HK-2 (cell line): ENCODE measurements at regions not wholly inside any gene's neighbourhood (a gene's known extent, or its start where the extent isn't known, plus 50 kb on each side); places are given as distances from the start of the nearest gene placed in this dataset.
"Not testable (repeated sequence)": the region's sequence is repeated elsewhere in the genome, so short reads cannot be mapped to it uniquely, and the experiment has no call there.

Experiments used
- DNase-seq: peaks from one replicate; pipeline ENCODE4 v3.0.0-alpha.2; 2018; ENCODE audit not compliant: unreplicated experiment

DNA sequence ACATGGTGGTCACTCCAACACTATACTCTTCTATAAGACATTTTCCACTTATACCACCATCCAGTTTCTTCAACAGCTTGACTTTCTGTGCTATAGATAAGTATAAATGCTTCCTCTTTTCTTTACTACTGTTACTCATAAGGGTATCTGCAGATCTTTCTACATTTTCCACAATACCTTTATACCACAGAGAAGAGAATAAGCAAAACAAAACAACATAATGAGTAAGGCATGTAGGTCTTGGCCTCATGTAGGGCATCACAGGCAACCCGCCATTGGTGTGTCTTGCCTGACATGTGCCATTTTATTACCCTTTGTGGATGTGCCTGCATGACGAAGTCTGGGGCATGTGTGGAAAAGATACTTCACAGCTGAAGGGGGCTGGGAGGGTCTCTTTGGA is 265.3 kb upstream of the STARD13 start:
- no peak for DNase-seq

DNA sequence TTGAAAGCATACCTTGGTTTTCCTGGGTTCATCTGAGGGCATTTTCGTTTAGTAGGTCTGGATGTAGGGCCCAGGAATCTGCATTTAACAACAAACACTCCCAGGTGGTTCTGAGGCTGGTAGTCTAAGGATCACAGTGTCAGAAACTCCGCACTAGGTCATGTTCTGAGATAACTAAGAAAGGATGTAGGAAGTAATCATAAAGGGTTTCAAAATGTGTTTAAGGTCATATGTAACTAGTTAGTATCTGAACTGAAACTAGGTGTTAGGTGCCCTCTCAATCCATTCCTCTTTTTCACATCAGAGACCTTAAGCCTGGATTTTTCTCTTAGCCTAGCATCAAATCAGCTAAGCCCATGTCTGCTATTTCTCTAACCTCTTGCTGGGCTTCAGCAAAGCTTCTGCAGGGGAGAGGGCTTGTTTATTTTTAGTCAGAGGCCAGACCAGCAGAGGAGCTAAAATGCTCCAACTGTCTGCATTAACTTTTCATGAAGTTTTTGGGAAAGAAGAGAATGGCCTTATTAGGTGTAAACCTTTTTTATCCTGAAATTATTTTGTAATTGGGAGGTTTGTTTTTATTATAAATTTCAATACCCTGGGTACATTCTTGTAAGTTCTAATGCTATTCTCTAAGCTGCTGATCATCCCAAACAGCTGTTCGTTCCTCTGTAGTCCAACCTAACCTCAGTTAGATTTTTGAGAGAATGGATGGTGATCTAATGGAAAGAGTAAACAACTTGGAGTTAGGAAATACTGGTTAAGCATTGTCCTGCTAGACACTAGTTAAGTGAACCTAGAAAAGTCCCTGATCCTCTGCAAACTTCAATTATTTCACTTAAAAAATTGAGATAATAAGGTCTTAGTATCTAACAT is 262.8 kb upstream of the RFC3 start:
- no peak for DNase-seq

DNA sequence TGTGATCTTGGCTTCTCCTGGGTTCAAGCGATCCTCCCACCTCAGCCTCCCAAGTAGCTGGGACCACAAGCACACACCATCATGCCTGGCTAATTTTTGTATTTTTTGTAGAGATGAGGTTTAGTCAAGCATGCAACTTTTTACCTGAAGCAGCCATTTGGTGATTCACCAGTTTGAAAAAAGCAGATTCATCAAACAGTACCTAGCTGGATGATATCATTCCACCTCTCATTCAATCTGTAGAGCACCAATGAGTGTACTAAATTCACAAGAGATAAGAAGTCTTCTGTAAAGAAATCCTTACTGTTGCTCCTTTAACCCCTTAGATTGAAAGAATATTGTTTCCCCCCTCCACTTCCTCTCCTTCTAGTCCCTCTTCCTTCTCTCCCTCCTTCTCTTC is 261.1 kb upstream of the RFC3 start:
- DNase-seq = no peak

DNA sequence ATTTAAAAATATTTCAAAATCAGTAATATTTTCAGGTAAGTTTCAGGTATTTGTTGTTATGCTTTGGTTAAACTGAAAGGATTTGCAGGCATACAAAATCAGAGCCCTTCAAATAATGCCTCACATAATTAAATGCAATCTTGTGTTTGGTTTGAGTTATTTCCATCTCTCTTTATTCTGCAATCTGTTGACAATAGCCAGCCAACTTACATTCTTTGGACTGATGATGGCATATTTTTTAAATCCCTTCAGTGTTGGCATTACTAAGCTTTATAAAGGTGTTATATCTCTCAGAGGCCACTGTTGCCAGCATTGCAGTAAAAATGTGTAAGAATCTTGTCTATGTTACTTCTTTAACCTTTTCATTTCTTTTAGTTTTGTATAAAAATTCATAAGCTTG is 257.2 kb upstream of the RFC3 start:
- DNase-seq = no peak

DNA sequence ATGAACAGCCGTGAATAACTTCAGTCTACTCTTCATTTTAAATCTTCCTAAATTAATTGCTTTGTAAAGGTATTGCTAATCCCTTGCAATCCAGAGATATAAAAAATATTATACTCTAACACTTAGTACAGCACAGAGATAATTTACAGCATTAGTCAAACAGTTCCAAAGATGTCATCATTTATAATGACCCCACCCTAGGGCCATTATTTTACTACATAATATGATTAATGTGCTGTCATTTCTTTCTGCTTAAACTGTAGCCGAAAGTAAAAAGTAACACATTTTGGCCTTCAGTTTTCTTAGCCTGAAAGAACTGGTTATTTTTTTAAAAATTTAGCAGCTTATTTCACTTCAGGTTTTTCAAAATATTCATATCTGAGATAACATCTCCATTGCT is 256.3 kb upstream of the RFC3 start:
- DNase-seq = no peak

DNA sequence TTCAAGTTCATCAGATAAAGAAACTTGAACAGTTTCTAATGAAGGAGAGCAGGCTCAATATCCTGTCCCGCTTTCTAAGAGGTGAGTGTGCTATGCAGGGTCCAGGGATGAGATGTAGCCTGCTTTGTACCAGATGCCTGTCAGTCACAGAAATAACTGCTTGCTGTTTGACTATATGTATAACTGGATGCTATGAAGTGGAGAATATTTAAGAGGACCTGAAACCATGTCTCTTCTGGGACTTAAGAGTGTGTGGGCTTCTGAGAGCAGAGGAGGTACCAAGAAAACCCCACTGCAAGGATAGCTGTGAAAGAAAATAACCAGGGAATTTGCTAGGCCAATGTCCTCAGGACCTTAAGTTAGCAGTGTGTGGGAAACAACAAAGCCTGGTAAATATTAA is 246.3 kb upstream of the RFC3 start:
- DNase-seq = no peak

DNA sequence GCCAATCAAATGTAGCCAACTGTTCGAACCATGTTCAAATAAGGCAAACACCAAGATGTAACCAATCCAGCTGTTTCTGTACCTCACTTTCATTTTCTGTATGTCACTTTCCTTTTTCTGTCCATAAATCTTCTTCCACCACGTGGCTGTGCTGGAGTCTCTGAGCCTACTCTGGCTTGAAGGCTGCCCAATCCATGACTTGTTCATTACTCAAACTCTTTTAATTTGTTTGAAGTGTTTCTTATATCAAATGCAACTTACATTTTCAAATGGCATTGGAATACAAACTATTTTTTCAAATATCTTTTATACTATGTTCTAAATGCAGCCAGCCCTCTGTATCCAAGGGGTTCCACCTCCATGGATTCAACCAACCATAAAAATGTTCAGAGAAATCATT is 245.6 kb upstream of the RFC3 start:
- DNase-seq = not testable (repeated sequence)

DNA sequence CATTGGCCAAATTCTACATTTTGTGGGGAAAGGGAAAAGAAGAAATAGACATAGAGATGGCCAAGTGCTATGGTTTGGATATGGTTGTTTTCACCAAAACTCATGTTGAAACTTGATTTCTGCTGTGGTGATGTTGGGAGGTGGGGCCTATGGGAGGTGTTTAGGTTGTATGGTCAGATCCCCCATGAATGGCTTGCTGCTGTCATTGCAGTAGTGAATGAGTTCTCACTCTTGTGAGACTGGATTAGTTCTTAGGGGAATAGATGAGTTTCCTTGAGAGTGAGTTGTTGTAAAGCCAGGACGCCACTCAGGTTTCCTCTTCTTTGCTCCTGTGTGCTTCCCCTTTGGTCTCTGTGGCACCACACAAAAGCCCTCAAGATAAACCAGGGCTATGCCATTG is 242.6 kb upstream of the RFC3 start:
- no peak for DNase-seq

DNA sequence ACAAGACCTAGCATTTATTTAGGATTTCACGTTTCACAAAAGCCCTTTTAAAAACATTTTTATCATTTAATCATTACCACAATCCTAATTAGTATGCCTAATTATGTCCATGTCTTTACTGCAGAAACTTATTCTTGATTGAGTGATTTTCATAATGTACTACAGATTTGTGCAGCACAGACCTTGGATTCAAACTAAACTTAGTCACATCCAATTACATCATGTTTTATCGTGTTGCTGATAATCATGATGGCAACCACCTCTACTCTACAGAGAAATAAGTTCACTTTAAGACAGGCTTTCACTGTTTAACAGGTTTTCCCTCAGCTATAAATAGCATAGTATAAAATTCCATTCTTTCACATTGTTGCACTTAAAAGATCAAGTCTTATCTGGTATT is 240.9 kb upstream of the RFC3 start:
- no peak for DNase-seq

DNA sequence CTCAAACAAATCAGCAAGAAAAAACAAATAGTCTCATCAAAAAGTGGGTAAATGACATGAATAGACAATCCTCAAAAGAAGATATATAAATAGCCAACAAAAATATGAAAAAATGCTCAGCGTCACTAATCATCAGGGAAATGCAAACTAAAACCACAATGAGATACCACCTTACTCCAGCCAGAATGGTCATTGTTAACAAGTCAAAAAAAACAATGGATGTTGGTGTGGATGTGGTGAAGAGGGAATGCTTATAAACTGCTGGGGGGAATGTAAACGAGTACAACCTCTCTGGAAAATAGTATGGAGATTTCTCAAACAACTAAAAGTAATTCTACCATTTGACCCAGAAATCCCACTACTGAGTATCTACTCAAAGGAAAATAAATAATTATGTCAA is 239.2 kb upstream of the RFC3 start:
- no peak for DNase-seq

DNA sequence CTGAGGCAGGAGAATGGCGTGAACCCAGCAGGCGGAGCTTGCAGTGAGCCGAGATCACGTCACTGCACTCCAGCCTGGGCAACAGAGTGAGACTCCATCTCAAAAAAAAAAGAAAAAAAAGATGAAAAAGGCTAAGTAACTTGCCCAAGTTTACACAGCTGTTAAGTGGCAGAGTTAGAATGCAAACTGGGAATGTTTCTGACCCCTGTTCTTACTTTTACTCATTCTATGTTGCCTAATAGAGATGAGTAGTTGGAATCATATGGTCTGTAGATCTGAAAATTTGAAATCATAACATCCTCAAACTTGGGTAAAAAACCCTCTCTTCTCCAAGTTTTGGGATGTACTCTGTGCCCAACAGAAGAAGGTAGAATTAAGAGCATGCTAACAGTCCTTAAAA is 235.8 kb upstream of the RFC3 start:
- DNase-seq = no peak

DNA sequence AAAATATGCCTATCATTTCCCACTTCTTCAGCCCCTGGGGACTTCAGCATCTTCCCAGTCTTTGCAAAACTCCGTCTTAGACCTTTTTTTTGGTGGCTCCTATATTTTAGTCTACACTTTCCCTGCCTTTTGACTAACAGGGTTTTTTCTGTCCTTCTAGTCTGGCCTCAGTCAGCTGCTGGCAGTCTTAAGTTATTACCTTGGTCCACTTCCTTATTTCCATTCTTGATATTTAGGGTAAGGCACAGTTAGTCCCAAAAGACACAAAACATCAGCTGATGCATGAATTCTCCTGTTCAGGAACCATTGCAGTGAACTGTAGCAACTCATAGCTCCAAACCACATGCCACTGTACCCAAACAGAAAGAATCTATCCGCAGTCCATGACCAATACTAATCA is 234.6 kb upstream of the RFC3 start:
- no peak for DNase-seq

DNA sequence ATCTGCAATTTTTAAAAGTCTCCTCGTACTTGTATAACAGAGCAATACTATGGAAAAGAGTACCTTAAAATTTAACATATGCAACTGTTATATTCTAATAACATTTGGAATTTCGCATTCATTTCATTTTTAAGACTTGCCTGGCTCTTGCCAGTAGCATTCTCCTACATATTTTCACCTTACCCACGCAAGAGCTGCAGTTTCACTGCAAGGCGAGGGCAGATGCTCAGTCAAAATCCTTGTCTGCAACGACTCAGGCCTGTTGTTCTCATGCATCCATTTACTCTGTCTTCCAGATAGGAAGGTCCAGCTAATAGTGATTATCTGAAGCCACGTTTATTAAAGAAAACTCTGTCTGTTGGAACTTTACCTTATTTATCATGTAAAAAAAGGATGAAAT is 227.0 kb upstream of the RFC3 start:
- DNase-seq = no peak

DNA sequence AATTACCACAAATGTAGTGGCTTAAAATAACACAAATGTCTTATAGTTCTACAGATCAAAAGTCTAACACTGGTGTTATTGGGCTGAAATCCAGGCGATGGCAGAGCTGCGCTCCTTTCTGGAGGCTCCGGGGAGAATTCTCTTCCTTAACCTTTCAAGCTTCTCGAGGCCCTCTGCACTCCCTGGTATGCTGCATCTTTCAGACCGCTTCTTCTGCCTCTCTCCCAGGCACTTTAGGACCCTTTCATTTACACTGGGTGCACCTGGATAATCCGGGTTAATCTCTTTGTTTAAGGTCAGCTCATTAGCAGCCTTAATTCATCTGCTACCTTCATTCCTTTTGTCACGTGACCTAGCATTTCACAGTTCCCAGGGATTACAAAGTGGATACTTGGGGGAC is 211.3 kb upstream of the RFC3 start:
- no peak for DNase-seq

DNA sequence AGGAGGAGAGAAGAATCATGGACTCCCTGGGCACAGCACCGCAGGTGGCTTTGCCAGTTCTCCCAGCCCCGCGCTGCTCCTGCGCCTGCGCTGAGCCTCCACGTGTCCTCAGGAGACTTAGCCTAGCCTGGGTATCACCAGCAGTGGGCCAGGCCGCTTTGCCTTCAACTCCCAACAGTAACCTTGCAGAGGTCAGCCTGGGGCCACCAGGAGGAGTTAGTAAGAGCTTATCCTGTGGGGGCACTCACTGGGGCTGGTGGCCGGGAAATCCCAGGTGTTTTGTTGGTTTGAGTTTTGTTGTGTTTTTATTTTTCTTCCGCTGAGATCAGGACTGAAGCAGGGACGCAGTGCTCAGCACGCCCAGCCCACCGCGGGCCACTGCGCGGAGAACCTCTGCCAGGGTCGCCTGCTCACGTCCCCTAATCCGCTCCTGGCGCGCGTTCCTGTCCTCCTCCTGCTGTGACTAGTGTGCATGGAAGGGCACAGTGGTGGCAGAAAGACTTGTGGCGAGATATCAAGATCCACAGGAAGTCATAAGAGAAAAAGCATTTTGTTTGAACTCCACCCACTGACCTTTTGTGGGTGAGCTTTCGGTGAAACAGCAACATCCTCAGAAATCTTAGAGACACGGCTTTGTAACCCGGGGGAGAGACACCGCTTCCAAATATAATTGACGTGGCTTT is 207.4 kb upstream of the RFC3 start:
- DNase-seq = no peak

DNA sequence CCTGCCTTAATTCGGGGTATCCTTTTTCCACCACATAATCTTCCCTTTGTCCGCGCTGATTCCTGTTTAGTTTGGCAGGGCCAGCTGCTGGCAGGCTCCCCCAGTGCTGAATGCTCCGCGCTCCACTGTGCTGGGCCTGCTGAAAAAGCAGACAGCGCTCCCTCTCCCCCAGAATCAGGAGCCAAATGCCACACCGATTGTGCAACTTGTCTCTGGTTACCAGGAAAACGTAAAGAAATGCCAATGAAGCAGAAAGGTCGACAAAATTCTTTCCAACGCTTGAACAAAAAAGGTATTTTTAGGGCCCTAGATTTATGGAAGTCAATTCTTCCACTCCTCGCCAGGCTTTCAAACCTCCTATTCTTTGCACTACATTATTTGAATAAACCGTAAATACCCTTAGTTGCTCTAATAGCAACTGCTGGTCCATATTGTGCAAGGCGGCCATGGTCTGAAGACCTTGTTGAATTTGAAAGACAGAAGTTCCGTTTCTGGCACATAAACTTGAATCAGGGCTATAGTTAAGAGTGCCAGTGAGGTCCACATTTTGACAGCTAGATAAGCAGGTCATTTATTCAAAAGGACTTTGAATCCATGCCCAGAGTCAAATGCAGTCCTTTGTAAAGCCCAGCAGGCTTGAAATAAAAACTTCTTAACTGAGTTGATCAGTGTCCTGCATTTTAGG is 206.7 kb upstream of the RFC3 start:
- DNase-seq = no peak

DNA sequence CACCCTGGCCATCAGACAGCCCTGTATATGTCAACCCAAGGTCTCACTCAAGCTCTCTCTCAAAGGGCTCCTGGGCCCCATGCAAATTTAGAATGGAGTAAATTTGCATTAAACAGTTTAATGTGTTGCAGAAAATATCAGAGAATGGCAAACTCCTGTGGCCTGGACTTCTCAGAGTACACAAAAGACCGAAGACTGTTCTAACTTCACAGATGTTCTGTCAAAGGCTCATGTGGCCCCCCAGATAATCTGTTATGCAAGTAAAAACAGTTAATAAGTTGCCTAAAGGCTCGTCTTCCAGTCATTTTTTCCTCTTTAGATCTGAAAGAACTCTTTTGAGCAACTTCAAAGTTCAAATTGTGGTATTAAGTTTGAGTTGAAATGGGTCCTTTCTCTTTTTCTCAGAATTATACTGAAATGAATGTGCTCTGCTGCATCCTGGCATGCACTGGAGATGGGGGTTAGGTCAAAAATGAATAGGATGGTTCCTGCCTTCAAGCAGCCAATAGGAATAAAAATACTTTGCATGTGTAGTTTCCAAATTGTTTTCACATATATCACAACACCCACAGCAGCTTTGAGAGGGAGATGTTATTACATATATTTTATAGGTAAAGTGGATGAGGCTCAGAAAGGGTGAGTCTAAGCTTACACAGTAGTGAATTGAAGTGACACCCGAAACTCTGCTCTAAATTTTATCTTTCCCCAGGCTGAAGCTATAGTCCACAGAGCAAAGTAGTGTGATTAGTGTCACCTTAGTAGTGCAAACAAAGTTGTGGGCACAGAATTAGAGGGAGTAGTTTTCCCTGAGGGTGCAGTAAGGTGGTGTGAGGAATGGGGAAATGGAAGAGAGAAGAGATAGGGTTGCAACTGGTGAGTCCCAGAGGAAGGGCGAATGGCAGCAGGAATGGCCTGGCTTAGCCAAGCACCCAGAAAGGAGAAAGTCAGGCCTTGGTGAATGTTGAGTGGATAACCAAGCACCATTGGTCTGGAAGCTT is 205.0 kb upstream of the RFC3 start:
- DNase-seq = no peak

DNA sequence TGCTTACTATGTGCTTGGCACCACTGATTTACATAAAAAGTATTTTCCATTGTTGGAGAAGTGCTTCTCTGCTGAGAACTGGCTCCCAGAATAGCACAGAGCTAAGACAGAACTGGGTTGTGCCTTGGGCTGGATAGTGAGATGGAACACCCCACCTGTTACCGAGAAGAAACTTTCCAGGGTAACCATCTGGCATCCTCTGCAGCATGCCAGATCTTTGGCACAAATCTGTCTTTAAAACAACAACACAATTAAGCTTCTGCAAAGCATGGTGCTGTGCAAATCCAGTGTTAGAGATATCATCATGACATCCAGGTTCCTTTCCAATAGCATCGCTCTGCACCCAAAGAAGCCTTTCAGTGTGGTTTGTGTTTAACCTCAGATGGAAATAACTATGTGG is 202.5 kb upstream of the RFC3 start:
- no peak for DNase-seq

DNA sequence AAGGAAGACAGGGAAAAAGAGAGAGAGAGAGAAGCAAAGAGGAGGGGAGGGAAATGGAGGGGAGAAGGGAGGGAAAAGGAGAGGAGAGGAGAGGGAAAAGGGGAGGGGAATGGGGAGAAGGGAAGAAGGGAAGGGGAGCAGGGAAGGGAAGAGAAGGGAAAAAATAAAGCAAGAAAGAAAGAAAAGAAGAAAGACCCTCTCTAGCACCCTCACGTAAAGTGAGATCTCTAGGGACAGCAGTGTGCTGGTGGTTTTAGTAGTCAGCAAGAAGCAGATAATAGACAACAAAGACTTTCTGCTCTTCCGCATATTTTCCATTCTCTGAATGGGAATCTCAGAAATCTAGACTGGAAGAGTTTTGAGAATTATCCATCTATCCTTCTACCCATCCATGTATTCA is 201.8 kb upstream of the RFC3 start:
- no peak for DNase-seq

DNA sequence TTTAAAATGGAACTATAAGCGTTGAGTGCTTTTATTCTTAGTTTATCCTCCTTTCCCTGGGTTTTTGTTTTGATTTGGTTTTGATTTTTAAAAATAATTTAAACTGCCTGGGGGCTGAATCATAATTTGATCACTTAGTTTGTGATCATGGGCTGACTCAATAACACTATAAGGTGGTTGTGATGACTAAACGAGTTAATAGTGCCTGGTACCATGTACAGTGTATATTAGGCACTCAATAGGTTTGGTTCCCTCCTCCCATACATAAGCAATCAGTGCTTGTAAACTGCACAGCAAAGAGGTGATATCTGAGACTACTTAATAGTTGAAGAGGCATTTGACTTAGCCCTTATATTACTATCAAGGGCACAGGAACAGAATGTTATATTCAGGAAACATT is 200.9 kb upstream of the RFC3 start:
- DNase-seq = no peak

DNA sequence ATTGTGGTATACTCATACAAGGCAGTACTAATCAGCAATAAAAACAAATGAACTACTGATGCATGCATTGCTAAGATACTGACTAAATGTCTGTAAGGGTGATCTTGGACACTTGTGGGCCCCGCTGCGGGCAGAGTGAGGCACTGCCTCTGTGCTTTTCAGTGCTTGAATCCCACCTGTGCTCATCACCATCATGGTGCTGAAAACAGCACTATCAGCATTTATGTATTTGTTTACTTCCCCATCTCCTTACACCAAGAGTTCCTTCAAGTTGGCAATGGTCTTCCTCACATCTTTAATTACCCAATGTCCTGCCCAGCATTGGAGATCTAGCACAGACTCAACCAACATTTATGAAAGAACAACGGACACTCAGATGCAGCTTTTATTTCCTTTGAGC is 193.7 kb upstream of the RFC3 start:
- no peak for DNase-seq

DNA sequence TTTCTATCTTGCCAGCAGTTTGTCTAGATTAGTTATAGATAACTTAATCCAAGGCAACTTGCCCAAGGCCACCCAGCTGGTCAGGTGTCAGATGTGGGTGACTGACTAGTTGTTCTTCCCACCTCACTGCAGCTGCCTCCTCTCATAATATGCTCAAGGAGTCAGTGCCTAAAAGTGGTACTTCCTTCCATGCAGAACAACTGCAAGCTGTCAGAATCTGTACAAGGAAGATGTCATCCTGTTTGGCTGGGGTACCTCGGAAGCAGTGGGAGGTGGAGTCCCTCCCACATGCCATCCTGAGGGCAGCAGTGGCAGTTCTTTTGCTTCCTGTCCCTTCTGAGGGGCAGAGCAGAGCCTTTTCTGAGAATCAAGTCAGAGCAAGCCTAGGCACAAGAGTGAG is 193.2 kb upstream of the RFC3 start:
- DNase-seq = no peak
